KMS-11 (cell line): ENCODE measurements at regions not wholly inside any gene's neighbourhood (a gene's known extent, or its start where the extent isn't known, plus 50 kb on each side); places are given as distances from the start of the nearest gene placed in this dataset.

Experiments
- H2AFZ ChIP-seq: fragments of 200-600 bp; sonication (generic); 2 replicates; pipeline ENCODE4 v1.6.1; 2016; ENCODE audit warnings: antibody characterized with exemption, mixed run types, low read depth
- H3K27ac ChIP-seq: fragments of 200-600 bp; sonication (generic); 2 replicates; pipeline ENCODE4 v1.6.1; 2016; ENCODE audit warnings: mild to moderate bottlenecking, mixed run types
- H3K27me3 ChIP-seq: fragments of 200-600 bp; sonication (generic); 2 replicates; pipeline ENCODE4 v1.6.1; 2017; ENCODE audit warnings: mild to moderate bottlenecking, low read depth, mixed run types, moderate library complexity; ENCODE audit not compliant: insufficient read depth
- H3K36me3 ChIP-seq: fragments of 200-600 bp; sonication (generic); 2 replicates; pipeline ENCODE4 v1.6.1; 2017; ENCODE audit warnings: mild to moderate bottlenecking, mixed run types; ENCODE audit not compliant: insufficient read depth
- H3K4me1 ChIP-seq: fragments of 200-600 bp; sonication (generic); 2 replicates; pipeline ENCODE4 v1.6.1; 2016; ENCODE audit warnings: mild to moderate bottlenecking, low read depth, mixed run types; ENCODE audit not compliant: poor library complexity, severe bottlenecking
- H3K4me2 ChIP-seq: fragments of 200-600 bp; sonication (generic); 2 replicates; pipeline ENCODE4 v1.7.0; 2016; ENCODE audit warnings: mild to moderate bottlenecking, mixed run types
- H3K4me3 ChIP-seq: fragments of 200-600 bp; sonication (generic); IDR thresholded peaks from 2 replicates; pipeline ENCODE4 v1.6.1; 2017; ENCODE audit warnings: low read depth, low read length, mixed read lengths; ENCODE audit not compliant: insufficient read depth
- H3K79me2 ChIP-seq: fragments of 200-600 bp; sonication (generic); 2 replicates; pipeline ENCODE4 v1.6.1; 2016; ENCODE audit warnings: low read depth, mixed run types; ENCODE audit not compliant: insufficient read depth
- H3K9ac ChIP-seq: fragments of 200-600 bp; sonication (generic); 2 replicates; pipeline ENCODE4 v1.6.1; 2016; ENCODE audit warnings: mild to moderate bottlenecking, mixed run types
- H4K20me1 ChIP-seq: fragments of 200-600 bp; sonication (generic); 2 replicates; pipeline ENCODE4 v1.6.1; 2016; ENCODE audit warnings: mild to moderate bottlenecking, mixed run types; ENCODE audit not compliant: insufficient read depth
- TF ChIP-seq, protein P1 (sequence below): fragments of 200-600 bp; sonication (generic); conservative IDR thresholded peaks from 2 replicates; pipeline ENCODE4 v1.6.1; 2017; ENCODE audit warnings: low read depth, mild to moderate bottlenecking, antibody characterized with exemption, low read length, moderate library complexity, mixed read lengths

GRCh38 chr20:21835042-21835441, 129.6 kb downstream of the PAX1 start:
- no peaks in the 10 kb centered on the region for H3K27me3 ChIP-seq
- TF ChIP-seq, protein P1, sequence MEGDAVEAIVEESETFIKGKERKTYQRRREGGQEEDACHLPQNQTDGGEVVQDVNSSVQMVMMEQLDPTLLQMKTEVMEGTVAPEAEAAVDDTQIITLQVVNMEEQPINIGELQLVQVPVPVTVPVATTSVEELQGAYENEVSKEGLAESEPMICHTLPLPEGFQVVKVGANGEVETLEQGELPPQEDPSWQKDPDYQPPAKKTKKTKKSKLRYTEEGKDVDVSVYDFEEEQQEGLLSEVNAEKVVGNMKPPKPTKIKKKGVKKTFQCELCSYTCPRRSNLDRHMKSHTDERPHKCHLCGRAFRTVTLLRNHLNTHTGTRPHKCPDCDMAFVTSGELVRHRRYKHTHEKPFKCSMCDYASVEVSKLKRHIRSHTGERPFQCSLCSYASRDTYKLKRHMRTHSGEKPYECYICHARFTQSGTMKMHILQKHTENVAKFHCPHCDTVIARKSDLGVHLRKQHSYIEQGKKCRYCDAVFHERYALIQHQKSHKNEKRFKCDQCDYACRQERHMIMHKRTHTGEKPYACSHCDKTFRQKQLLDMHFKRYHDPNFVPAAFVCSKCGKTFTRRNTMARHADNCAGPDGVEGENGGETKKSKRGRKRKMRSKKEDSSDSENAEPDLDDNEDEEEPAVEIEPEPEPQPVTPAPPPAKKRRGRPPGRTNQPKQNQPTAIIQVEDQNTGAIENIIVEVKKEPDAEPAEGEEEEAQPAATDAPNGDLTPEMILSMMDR, result no peak
- no peaks in the 10 kb centered on the region for H3K36me3 ChIP-seq
- H3K9ac ChIP-seq, result no peak overlapping the region
- no peak overlapping the region for H3K4me3 ChIP-seq
- no peak overlapping the region for H3K27ac ChIP-seq
- H3K4me1 ChIP-seq, result no peaks in the 10 kb centered on the region
- H4K20me1 ChIP-seq, result no peaks in the 10 kb centered on the region
- no peak overlapping the region for H3K4me2 ChIP-seq
- H2AFZ ChIP-seq, result no peak overlapping the region
- no peaks in the 10 kb centered on the region for H3K79me2 ChIP-seq

DNA sequence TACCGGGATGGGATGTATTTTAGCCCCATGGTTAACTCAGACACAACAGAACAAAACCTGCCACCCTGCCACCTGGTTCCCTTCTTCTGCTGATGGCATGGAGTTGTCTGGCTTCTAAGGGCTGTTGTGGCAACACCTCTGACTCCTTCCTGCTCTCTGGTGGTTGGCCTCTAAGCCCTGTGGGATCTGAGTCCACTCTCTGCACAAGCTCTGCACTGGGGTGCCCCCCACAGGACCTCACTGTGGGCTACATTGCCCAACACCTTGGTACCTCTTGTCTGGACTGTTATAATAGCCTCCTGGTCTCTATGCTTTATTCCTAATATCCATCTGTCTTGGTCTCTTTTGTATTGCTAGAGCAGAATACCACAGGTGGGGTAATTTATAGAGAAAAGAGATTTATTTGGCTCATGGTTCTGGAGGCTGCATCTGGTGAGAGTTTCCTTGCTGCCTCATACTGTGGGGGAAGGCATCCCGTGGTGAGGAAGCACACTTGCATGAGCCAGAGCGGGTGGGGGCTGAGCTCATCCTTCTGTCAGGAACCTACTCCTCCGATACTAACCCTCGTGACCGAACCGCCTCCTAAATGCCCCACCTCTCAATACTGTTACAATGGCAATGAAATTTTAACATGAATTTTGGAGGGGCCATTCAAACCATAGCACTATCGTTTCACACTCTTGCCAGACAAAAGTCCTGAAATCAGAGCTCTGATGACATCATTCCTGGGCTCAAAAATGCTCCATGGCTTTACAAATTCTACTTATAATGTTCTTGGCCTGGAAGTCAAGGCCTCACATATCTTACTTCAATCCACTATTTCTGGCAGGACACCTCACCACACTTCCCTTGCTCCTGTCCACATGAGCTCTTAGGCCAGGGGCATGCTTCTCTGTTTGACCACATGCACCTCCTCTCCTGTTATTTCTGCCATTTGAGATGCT, 127.2 kb downstream of the PAX1 start:
- TF ChIP-seq, protein P1, result no peak
- no peak overlapping the region for H3K4me3 ChIP-seq
- H2AFZ ChIP-seq, result no peak overlapping the region
- H3K9ac ChIP-seq, result no peak overlapping the region
- no peak overlapping the region for H3K4me2 ChIP-seq
- no peaks in the 10 kb centered on the region for H3K79me2 ChIP-seq
- H3K4me1 ChIP-seq, result no peaks in the 10 kb centered on the region
- no peaks in the 10 kb centered on the region for H3K27me3 ChIP-seq
- H4K20me1 ChIP-seq, result no peaks in the 10 kb centered on the region
- no peak overlapping the region for H3K27ac ChIP-seq
- no peaks in the 10 kb centered on the region for H3K36me3 ChIP-seq

DNA sequence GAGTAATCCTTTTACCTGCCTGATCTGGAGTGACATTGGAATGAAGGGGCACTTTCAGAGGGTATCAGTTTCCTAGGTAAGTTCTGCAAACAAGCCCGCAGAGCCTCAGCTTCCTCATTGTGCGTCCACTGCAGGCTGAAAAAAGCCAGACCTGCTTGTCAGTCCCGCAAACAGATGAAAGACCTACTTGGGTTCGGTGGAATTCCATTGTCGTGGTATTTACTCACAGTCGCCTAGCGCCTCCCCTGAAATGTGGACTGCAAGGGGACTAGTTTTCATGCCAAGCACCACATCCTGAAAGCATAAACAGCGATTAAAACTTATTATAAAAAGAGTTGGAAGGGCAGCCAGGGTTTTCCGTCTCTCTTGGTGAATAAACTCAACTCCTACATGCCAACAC, 121.5 kb downstream of the PAX1 start:
- no peaks in the 10 kb centered on the region for H3K36me3 ChIP-seq
- TF ChIP-seq, protein P1, result no peak
- peaks cover 22% of the 10 kb centered on the region for H3K4me1 ChIP-seq
- H3K4me2 ChIP-seq, result no peak overlapping the region; the same call in 1 of the 2 replicates
- no peaks in the 10 kb centered on the region for H3K27me3 ChIP-seq
- H3K79me2 ChIP-seq, result no peaks in the 10 kb centered on the region
- no peak overlapping the region for H3K27ac ChIP-seq
- H2AFZ ChIP-seq, result no peak overlapping the region
- no peaks in the 10 kb centered on the region for H4K20me1 ChIP-seq
- no peak overlapping the region for H3K9ac ChIP-seq
- no peak overlapping the region for H3K4me3 ChIP-seq

DNA sequence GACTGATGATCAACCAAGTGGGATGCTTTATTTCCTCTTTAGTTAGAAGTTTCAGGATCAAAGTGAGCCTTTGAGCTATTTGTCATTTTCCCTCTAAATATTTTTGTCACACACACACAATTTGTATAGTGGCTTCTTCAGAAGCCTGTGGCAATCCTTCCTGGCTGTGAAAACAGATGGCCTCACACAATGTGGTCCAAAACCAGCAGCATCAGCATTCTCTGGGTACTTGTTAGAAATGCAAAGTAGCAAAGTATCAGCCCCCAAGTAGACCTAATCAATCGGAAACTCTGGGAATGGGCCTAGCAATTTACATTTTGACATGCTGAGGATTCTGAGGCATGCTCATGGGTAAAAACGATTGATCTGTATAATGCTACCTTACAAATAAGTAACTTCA, 115.9 kb downstream of the PAX1 start:
- Histone ChIP-seq H3K4me3 (no peak overlapping the region), H3K36me3 (no peaks in the 10 kb centered on the region), H3K27ac (no peak overlapping the region), H3K4me1 (peaks cover 36% of the 10 kb centered on the region), H3K27me3 (no peaks in the 10 kb centered on the region), H4K20me1 (no peaks in the 10 kb centered on the region), H3K79me2 (no peaks in the 10 kb centered on the region), H2AFZ (no peak overlapping the region), H3K4me2 (peak overlapping the region; percentile 36), H3K9ac (no peak overlapping the region)
- TF ChIP-seq, protein P1, result no peak
